Liver (tissue), 8 donors: ENCODE measurements at regions not wholly inside any gene's neighbourhood (a gene's known extent, or its start where the extent isn't known, plus 50 kb on each side); places are given as distances from the start of the nearest gene placed in this dataset.

Experiments used
- DNase-seq: peaks from one replicate; pipeline ENCODE4 v3.0.0-alpha.2; 2017; ENCODE audit warnings: low spot score
- H3K27ac ChIP-seq, 2 donors: one replicate each; pipeline ENCODE4 v1.7.0; 2013; ENCODE audit warnings: inconsistent platforms in 2 of 2, low read length in 2 of 2, control low read depth in 1 of 2, low read depth in 1 of 2, mild to moderate bottlenecking in 1 of 2
- H3K27me3 ChIP-seq, 4 donors: one replicate each; pipeline versions ENCODE4 v1.6.1 to v1.7.0; 2013; ENCODE audit warnings: low read length in 3 of 4, inconsistent platforms in 1 of 4, mild to moderate bottlenecking in 1 of 4, moderate library complexity in 1 of 4; ENCODE audit not compliant: control insufficient read depth in 4 of 4, insufficient read depth in 4 of 4
- H3K36me3 ChIP-seq, 4 donors: one replicate each; pipeline versions ENCODE4 v1.6.1 to v1.7.0; 2013; ENCODE audit warnings: low read length in 3 of 4, mild to moderate bottlenecking in 3 of 4, low read depth in 1 of 4, moderate library complexity in 1 of 4; ENCODE audit not compliant: control insufficient read depth in 4 of 4, insufficient read depth in 3 of 4
- H3K4me1 ChIP-seq, 4 donors: one replicate each; pipeline versions ENCODE4 v1.6.1 to v1.7.0; 2013; ENCODE audit warnings: low read length in 3 of 4, mild to moderate bottlenecking in 3 of 4, moderate library complexity in 1 of 4; ENCODE audit not compliant: control insufficient read depth in 4 of 4, insufficient read depth in 4 of 4
- H3K4me3 ChIP-seq, 3 donors: one replicate each; pipeline versions ENCODE4 v1.6.1 to v1.7.0; 2013; ENCODE audit warnings: low read length in 3 of 3, control low read depth in 1 of 3, low read depth in 1 of 3, mild to moderate bottlenecking in 1 of 3
- H3K9ac ChIP-seq, 2 donors: one replicate each; pipeline ENCODE4 v1.7.0; 2013; ENCODE audit warnings: low read length in 2 of 2, mild to moderate bottlenecking in 2 of 2, moderate library complexity in 2 of 2, control low read depth in 1 of 2, low read depth in 1 of 2
- H3K9me3 ChIP-seq, 4 donors: one replicate each; pipeline versions ENCODE4 v1.6.1 to v1.7.0; 2013; ENCODE audit warnings: low read length in 3 of 4; ENCODE audit not compliant: control insufficient read depth in 4 of 4
- CTCF ChIP-seq: fragments of 150-350 bp; IDR thresholded peaks from 2 replicates; pipeline ENCODE4 v1.5.1; 2017; ENCODE audit warnings: improper control_type of control experiment, low read depth, low read length; ENCODE audit not compliant: missing input control
- EGR1 ChIP-seq, 2 donors: IDR thresholded peaks; 2 replicates each; pipeline ENCODE4 v1.6.1; 2016 to 2018; ENCODE audit warnings: antibody characterized with exemption in 2 of 2, low read depth in 2 of 2
- FOXA1 ChIP-seq: IDR thresholded peaks from 2 replicates; pipeline ENCODE4 v1.6.1; 2016; ENCODE audit warnings: antibody characterized with exemption
- FOXA2 ChIP-seq: IDR thresholded peaks from 2 replicates; pipeline ENCODE4 v1.6.1; 2016; ENCODE audit warnings: antibody characterized with exemption
- GABPA ChIP-seq, 2 donors: IDR thresholded peaks in 1 of 2; conservative IDR thresholded peaks in 1 of 2; 2 replicates each; pipeline ENCODE4 v1.6.1; 2016; ENCODE audit warnings: antibody characterized with exemption in 2 of 2, mild to moderate bottlenecking in 1 of 2, moderate library complexity in 1 of 2
- HNF4A ChIP-seq, 2 donors: conservative IDR thresholded peaks; 2 replicates each; pipeline ENCODE4 v1.6.1; 2016; ENCODE audit warnings: antibody characterized with exemption in 2 of 2, mild to moderate bottlenecking in 2 of 2
- HNF4G ChIP-seq: IDR thresholded peaks from 2 replicates; pipeline ENCODE4 v1.6.1; 2016; ENCODE audit warnings: antibody characterized with exemption
- JUND ChIP-seq, 2 donors: IDR thresholded peaks; 2 replicates each; pipeline ENCODE4 v1.6.1; 2016; ENCODE audit warnings: antibody characterized with exemption in 2 of 2
- MAX ChIP-seq: IDR thresholded peaks from 2 replicates; pipeline ENCODE4 v1.6.1; 2016; ENCODE audit warnings: antibody characterized with exemption
- NR2F2 ChIP-seq: IDR thresholded peaks from 2 replicates; pipeline ENCODE4 v1.6.1; 2016; ENCODE audit warnings: antibody characterized with exemption
- RAD21 ChIP-seq, 2 donors: IDR thresholded peaks; 2 replicates each; pipeline ENCODE4 v1.6.1; 2016; ENCODE audit warnings: antibody characterized with exemption in 2 of 2, mild to moderate bottlenecking in 2 of 2
- REST ChIP-seq: IDR thresholded peaks from 2 replicates; pipeline ENCODE4 v1.6.1; 2016; ENCODE audit warnings: antibody characterized with exemption, mild to moderate bottlenecking
- RXRA ChIP-seq, 2 donors: IDR thresholded peaks; 2 replicates each; pipeline ENCODE4 v1.6.1; 2017 to 2018; ENCODE audit warnings: antibody characterized with exemption in 2 of 2, mild to moderate bottlenecking in 1 of 2
- SP1 ChIP-seq: IDR thresholded peaks from 2 replicates; pipeline ENCODE4 v1.6.1; 2018; ENCODE audit warnings: antibody characterized with exemption, mild to moderate bottlenecking
- TAF1 ChIP-seq: conservative IDR thresholded peaks from 2 replicates; pipeline ENCODE4 v1.6.1; 2016; ENCODE audit warnings: antibody characterized with exemption, mild to moderate bottlenecking
- YY1 ChIP-seq: IDR thresholded peaks from 2 replicates; pipeline ENCODE4 v1.6.1; 2016; ENCODE audit warnings: antibody characterized with exemption, mild to moderate bottlenecking
- WGBS: extraction: QIAGEN DNeasy Blood & Tissue Kit; methylation state at CpG from one replicate; pipeline ENCODE4 v1.1.7; 2013; 5-methylcytosine and 5-hydroxymethylcytosine counted together
- TF ChIP-seq, protein P1 (sequence below): IDR thresholded peaks from 2 replicates; pipeline ENCODE4 v1.6.1; 2016; ENCODE audit warnings: antibody characterized with exemption
- TF ChIP-seq, protein P2 (sequence below): IDR thresholded peaks from 2 replicates; pipeline ENCODE4 v1.6.1; 2016; ENCODE audit warnings: antibody characterized with exemption
- donor health status: healthy.
- donor health status: healthy.
- donor health status: healthy.
- donor health status: healthy.
- donor health status: healthy.

DNA sequence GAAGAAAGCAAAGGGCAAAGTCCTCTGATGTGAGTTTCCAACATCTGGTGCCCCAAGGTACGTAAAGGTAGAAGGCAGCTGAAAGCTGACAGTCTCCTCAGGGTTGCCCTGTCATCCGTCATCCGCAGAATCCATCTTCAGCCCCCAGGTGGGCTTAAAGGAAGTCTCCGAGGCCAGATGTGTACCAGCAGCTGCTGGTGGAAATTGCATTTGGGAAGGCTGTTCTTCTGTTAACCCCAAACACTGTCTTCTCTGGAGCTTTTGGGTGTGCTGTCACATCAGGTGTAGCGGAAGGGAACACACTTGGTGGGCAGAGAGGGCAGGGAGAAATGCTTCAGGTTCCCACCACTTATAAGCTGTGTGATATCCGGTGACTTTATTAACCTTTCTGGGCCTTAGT is 310.0 kb upstream of the GATB start (continued):
- TF ChIP-seq RAD21 (IDR thresholded peaks at IDR 0.05) (no peak), RXRA (IDR thresholded peaks at IDR 0.05) (no peak), FOXA2 (no peak)

DNA sequence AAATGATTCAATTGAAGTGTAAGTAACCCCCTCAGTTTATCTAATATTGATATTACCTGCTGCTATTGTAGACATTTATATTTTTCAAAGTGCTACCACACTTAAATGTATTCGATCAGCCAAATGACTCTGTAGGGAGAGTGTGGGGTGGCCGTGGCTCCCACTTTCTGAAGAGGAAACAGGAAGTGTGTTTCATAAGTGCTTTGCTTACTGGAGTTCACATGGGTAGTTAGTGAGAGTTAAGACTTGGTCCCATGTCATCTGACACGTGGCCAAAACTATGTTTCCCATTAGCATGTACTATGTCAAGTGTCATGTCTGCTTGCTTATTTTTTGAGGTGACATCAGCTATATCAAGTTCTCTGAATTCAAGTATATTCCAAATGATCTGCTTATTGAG is 308.1 kb upstream of the GATB start:
- Histone ChIP-seq H3K27me3 (peaks cover 0 to 5% (median 0%) of the 10 kb centered on the region in 4 donors), H3K9me3 (no peaks in the 10 kb centered on the region), H3K4me1 (no peaks in the 10 kb centered on the region), H3K36me3 (no peaks in the 10 kb centered on the region), H3K27ac (no peak overlapping the region), H3K4me3 (no peak overlapping the region), H3K9ac (no peak overlapping the region)
- DNase-seq, result no peak
- WGBS, result 73% methylated on average over 3 of the region's 3 CpGs
- TF ChIP-seq HNF4A (conservative IDR thresholded peaks at IDR 0.05) (no peak), REST (no peak), RXRA (IDR thresholded peaks at IDR 0.05) (no peak), MAX (no peak), EGR1 (IDR thresholded peaks at IDR 0.05; ENCODE audit: low read depth in 2 of 2) (no peak), SP1 (no peak), TAF1 (no peak), HNF4G (no peak), RAD21 (IDR thresholded peaks at IDR 0.05) (no peak), CTCF (no peak), JUND (IDR thresholded peaks at IDR 0.05) (no peak), GABPA (IDR thresholded peaks at IDR 0.05 in 1 of 2, conservative IDR thresholded peaks at IDR 0.05 in 1 of 2) (no peak), FOXA1 (no peak), NR2F2 (no peak), FOXA2 (no peak), YY1 (no peak)
- TF ChIP-seq, protein P1, sequence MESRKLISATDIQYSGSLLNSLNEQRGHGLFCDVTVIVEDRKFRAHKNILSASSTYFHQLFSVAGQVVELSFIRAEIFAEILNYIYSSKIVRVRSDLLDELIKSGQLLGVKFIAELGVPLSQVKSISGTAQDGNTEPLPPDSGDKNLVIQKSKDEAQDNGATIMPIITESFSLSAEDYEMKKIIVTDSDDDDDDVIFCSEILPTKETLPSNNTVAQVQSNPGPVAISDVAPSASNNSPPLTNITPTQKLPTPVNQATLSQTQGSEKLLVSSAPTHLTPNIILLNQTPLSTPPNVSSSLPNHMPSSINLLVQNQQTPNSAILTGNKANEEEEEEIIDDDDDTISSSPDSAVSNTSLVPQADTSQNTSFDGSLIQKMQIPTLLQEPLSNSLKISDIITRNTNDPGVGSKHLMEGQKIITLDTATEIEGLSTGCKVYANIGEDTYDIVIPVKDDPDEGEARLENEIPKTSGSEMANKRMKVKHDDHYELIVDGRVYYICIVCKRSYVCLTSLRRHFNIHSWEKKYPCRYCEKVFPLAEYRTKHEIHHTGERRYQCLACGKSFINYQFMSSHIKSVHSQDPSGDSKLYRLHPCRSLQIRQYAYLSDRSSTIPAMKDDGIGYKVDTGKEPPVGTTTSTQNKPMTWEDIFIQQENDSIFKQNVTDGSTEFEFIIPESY, result no peak
- TF ChIP-seq, protein P2, sequence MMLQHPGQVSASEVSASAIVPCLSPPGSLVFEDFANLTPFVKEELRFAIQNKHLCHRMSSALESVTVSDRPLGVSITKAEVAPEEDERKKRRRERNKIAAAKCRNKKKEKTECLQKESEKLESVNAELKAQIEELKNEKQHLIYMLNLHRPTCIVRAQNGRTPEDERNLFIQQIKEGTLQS, result no peak
